Right atrium auricular region (tissue), 2 donors: ENCODE measurements at regions not wholly inside any gene's neighbourhood (a gene's known extent, or its start where the extent isn't known, plus 50 kb on each side); places are given as distances from the start of the nearest gene placed in this dataset.
"Not testable (repeated sequence)": the region's sequence is repeated elsewhere in the genome, so short reads cannot be mapped to it uniquely, and the experiment has no call there.

Experiments
- DNase-seq: peaks from one replicate; pipeline ENCODE4 v3.0.0-alpha.2; 2019; ENCODE audit warnings: low spot score
- H3K27ac ChIP-seq, 2 donors: fragments of 200-600 bp; sonication (generic); 1 replicate in 1 of 2; 2 replicates in 1 of 2; pipeline ENCODE4 v1.5.1; 2016 to 2019
- H3K27me3 ChIP-seq, 2 donors: fragments of 200-600 bp; sonication (generic); one replicate each; pipeline versions ENCODE4 v1.5.1 to v1.6.0; 2017 to 2019
- H3K36me3 ChIP-seq: fragments of 200-600 bp; sonication (generic); one replicate; pipeline ENCODE4 v1.5.1; 2016
- H3K4me1 ChIP-seq, 2 donors: fragments of 200-600 bp; sonication (generic); one replicate each; pipeline versions ENCODE4 v1.5.1 to v1.6.0; 2017 to 2019
- H3K4me3 ChIP-seq, 2 donors: fragments of 200-600 bp; sonication (generic); 1 replicate in 1 of 2; 2 replicates in 1 of 2; pipeline ENCODE4 v1.5.1; 2017 to 2019; ENCODE audit warnings: mild to moderate bottlenecking in 1 of 2, moderate library complexity in 1 of 2
- H3K9me3 ChIP-seq, 2 donors: fragments of 200-600 bp; sonication (generic); one replicate each; pipeline ENCODE4 v1.5.1; 2019
- CTCF ChIP-seq, 2 donors: fragments of 200-600 bp; sonication (generic); IDR thresholded peaks; one replicate each; pipeline ENCODE4 v1.5.1; 2019; ENCODE audit warnings: antibody characterized with exemption in 2 of 2

- no peaks in the 10 kb centered on the region for H3K27me3 ChIP-seq
- H3K4me3 ChIP-seq: no peak overlapping the region
- H3K36me3 ChIP-seq: no peaks in the 10 kb centered on the region
- H3K9me3 ChIP-seq: no peaks in the 10 kb centered on the region
- H3K4me1 ChIP-seq: no peaks in the 10 kb centered on the region
- no peak overlapping the region for H3K27ac ChIP-seq
- DNase-seq: no peak
- no peak for TF ChIP-seq CTCF (IDR thresholded peaks at IDR 0.05)
Measured at GRCh38 chr2:62329797-62330196, 133.9 kb downstream of the B3GNT2 start.

- Histone ChIP-seq H3K4me1 (no peaks in the 10 kb centered on the region), H3K9me3 (no peaks in the 10 kb centered on the region)
- TF ChIP-seq CTCF (IDR thresholded peaks at IDR 0.05): no peak
Measured at GRCh38 chr2:62326735-62327134, 130.8 kb downstream of the B3GNT2 start.

GRCh38 chr2:62325398-62325797 is 129.5 kb downstream of the B3GNT2 start:
- Histone ChIP-seq H3K4me1 (no peaks in the 10 kb centered on the region), H3K27me3 (no peaks in the 10 kb centered on the region), H3K36me3 (no peaks in the 10 kb centered on the region), H3K4me3 (no peak overlapping the region), H3K9me3 (no peaks in the 10 kb centered on the region), H3K27ac (no peak overlapping the region)
- TF ChIP-seq CTCF (IDR thresholded peaks at IDR 0.05): no peak
- DNase-seq: no peak

More at GRCh38 chr2:62326735-62327134, 130.8 kb downstream of the B3GNT2 start:
- H3K27ac ChIP-seq: no peak overlapping the region
- no peak overlapping the region for H3K4me3 ChIP-seq
- DNase-seq: no peak
- H3K27me3 ChIP-seq: no peaks in the 10 kb centered on the region
- no peaks in the 10 kb centered on the region for H3K36me3 ChIP-seq

GRCh38 chr2:62321380-62322289 is 125.7 kb downstream of the B3GNT2 start:
- no peak for DNase-seq
- Histone ChIP-seq H3K9me3 (no peaks in the 10 kb centered on the region), H3K4me1 (no peaks in the 10 kb centered on the region), H3K27me3 (no peaks in the 10 kb centered on the region), H3K4me3 (no peak overlapping the region), H3K27ac (no peak overlapping the region), H3K36me3 (no peaks in the 10 kb centered on the region)
- no peak for TF ChIP-seq CTCF (IDR thresholded peaks at IDR 0.05)

GRCh38 chr2:62320657-62321357 is 124.9 kb downstream of the B3GNT2 start:
- DNase-seq: no peak
- H3K4me3 ChIP-seq: no peak overlapping the region
- H3K4me1 ChIP-seq: no peaks in the 10 kb centered on the region
- no peak for TF ChIP-seq CTCF (IDR thresholded peaks at IDR 0.05)
- no peaks in the 10 kb centered on the region for H3K27me3 ChIP-seq
- H3K36me3 ChIP-seq: no peaks in the 10 kb centered on the region
- no peak overlapping the region for H3K27ac ChIP-seq
- H3K9me3 ChIP-seq: no peaks in the 10 kb centered on the region

GRCh38 chr2:62320137-62320536 is 124.2 kb downstream of the B3GNT2 start:
- H3K4me1 ChIP-seq, DNase-seq, H3K36me3 ChIP-seq, H3K4me3 ChIP-seq, H3K27ac ChIP-seq, H3K9me3 ChIP-seq, H3K27me3 ChIP-seq: not testable (repeated sequence)
